SU-DHL-6 (cell line): ENCODE measurements at regions not wholly inside any gene's neighbourhood (a gene's known extent, or its start where the extent isn't known, plus 50 kb on each side); places are given as distances from the start of the nearest gene placed in this dataset.

Experiments used
- EZH2phosphoT487 ChIP-seq: fragments of 200-600 bp; sonication (generic), shearing (Covaris generic); conservative IDR thresholded peaks from 2 replicates; pipeline ENCODE4 v1.6.1; 2018; ENCODE audit warnings: mild to moderate bottlenecking, antibody characterized with exemption, low read length, moderate library complexity, mixed read lengths
- TF ChIP-seq, protein P1 (sequence below): fragments of 200-600 bp; sonication (generic); IDR thresholded peaks from one replicate; pipeline ENCODE4 v1.5.1; 2017; ENCODE audit warnings: antibody characterized with exemption, mild to moderate bottlenecking, low read length, moderate library complexity; ENCODE audit not compliant: insufficient read depth, poor library complexity, severe bottlenecking

DNA sequence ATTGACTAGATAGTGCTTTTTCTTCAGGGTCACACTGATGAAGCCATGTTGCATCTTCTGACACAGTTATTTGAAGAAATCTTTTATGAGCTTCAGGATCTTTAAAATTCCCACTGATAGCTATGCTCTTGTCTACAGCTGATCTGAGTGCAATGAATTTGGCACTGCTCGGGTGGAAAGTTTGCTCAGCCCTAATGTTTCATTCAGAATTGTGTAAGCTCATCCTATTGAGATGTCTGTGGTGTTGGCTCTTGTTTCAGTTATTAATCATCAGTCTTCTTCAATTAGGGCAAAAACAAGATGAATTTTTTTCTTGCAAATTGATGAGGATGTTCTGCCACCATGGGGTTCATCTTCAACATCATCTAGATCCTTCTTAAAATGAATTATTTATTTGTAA, 1387.0 kb upstream of the RAG2 start:
- TF ChIP-seq, protein P1, sequence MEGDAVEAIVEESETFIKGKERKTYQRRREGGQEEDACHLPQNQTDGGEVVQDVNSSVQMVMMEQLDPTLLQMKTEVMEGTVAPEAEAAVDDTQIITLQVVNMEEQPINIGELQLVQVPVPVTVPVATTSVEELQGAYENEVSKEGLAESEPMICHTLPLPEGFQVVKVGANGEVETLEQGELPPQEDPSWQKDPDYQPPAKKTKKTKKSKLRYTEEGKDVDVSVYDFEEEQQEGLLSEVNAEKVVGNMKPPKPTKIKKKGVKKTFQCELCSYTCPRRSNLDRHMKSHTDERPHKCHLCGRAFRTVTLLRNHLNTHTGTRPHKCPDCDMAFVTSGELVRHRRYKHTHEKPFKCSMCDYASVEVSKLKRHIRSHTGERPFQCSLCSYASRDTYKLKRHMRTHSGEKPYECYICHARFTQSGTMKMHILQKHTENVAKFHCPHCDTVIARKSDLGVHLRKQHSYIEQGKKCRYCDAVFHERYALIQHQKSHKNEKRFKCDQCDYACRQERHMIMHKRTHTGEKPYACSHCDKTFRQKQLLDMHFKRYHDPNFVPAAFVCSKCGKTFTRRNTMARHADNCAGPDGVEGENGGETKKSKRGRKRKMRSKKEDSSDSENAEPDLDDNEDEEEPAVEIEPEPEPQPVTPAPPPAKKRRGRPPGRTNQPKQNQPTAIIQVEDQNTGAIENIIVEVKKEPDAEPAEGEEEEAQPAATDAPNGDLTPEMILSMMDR, result no peak
- no peak for TF ChIP-seq EZH2phosphoT487
